Liver (tissue), 3 donors: ENCODE measurements at regions not wholly inside any gene's neighbourhood (a gene's known extent, or its start where the extent isn't known, plus 50 kb on each side); places are given as distances from the start of the nearest gene placed in this dataset.

Experiments
- RAD21 ChIP-seq, 2 donors: IDR thresholded peaks; 2 replicates each; pipeline ENCODE4 v1.6.1; 2016; ENCODE audit warnings: antibody characterized with exemption in 2 of 2, mild to moderate bottlenecking in 2 of 2
- SP1 ChIP-seq: IDR thresholded peaks from 2 replicates; pipeline ENCODE4 v1.6.1; 2018; ENCODE audit warnings: antibody characterized with exemption, mild to moderate bottlenecking
- TF ChIP-seq, protein P1 (sequence below): fragments of 150-350 bp; IDR thresholded peaks from 2 replicates; pipeline ENCODE4 v1.5.1; 2017; ENCODE audit warnings: improper control_type of control experiment, low read depth, low read length; ENCODE audit not compliant: missing input control
- TF ChIP-seq, protein P2 (sequence below): IDR thresholded peaks from 2 replicates; pipeline ENCODE4 v1.6.1; 2016; ENCODE audit warnings: antibody characterized with exemption, mild to moderate bottlenecking
- donor health status: healthy.
- donor health status: healthy.

DNA sequence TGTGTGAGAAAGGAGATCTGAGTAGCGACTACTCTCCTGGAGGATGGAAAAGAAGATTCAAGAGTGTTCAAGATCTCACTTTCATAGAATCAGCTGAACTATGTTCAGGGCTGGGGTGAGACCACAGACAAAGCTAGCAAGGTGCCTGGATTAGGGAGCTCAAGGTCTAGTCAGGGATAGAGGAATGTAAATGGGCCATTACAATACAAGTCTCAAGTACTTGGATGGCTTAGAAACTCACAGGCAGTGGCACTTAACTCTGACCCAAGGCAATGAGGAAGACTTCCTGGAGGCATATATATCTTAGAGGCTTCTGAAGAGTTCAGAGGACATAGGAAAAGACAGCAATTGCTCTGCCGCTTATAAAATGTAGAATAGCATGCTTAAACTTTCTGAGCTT, 184.9 kb upstream of the CDH11 start:
- TF ChIP-seq SP1 (no peak), RAD21 (IDR thresholded peaks at IDR 0.05) (no peak)
- TF ChIP-seq, protein P1, sequence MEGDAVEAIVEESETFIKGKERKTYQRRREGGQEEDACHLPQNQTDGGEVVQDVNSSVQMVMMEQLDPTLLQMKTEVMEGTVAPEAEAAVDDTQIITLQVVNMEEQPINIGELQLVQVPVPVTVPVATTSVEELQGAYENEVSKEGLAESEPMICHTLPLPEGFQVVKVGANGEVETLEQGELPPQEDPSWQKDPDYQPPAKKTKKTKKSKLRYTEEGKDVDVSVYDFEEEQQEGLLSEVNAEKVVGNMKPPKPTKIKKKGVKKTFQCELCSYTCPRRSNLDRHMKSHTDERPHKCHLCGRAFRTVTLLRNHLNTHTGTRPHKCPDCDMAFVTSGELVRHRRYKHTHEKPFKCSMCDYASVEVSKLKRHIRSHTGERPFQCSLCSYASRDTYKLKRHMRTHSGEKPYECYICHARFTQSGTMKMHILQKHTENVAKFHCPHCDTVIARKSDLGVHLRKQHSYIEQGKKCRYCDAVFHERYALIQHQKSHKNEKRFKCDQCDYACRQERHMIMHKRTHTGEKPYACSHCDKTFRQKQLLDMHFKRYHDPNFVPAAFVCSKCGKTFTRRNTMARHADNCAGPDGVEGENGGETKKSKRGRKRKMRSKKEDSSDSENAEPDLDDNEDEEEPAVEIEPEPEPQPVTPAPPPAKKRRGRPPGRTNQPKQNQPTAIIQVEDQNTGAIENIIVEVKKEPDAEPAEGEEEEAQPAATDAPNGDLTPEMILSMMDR = no peak
- TF ChIP-seq, protein P2, sequence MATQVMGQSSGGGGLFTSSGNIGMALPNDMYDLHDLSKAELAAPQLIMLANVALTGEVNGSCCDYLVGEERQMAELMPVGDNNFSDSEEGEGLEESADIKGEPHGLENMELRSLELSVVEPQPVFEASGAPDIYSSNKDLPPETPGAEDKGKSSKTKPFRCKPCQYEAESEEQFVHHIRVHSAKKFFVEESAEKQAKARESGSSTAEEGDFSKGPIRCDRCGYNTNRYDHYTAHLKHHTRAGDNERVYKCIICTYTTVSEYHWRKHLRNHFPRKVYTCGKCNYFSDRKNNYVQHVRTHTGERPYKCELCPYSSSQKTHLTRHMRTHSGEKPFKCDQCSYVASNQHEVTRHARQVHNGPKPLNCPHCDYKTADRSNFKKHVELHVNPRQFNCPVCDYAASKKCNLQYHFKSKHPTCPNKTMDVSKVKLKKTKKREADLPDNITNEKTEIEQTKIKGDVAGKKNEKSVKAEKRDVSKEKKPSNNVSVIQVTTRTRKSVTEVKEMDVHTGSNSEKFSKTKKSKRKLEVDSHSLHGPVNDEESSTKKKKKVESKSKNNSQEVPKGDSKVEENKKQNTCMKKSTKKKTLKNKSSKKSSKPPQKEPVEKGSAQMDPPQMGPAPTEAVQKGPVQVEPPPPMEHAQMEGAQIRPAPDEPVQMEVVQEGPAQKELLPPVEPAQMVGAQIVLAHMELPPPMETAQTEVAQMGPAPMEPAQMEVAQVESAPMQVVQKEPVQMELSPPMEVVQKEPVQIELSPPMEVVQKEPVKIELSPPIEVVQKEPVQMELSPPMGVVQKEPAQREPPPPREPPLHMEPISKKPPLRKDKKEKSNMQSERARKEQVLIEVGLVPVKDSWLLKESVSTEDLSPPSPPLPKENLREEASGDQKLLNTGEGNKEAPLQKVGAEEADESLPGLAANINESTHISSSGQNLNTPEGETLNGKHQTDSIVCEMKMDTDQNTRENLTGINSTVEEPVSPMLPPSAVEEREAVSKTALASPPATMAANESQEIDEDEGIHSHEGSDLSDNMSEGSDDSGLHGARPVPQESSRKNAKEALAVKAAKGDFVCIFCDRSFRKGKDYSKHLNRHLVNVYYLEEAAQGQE = no peak
